ENCODE measurements at regions not wholly inside any gene's neighbourhood (a gene's known extent, or its start where the extent isn't known, plus 50 kb on each side); places are given as distances from the start of the nearest gene placed in this dataset.

- Histone ChIP-seq H3K4me3 (no peak overlapping the region), H3K27ac (replicated peaks in 1 of 4) (no peak overlapping the region), H3K36me3 (no peaks in the 10 kb centered on the region), H3K9me3 (no peaks in the 10 kb centered on the region), H3K27me3 (no peaks in the 10 kb centered on the region), H3K4me1 (no peaks in the 10 kb centered on the region)
- WGBS, result 64% methylated on average over 2 of the region's 2 CpGs
- no peak for TF ChIP-seq CTCF (IDR thresholded peaks at IDR 0.05)
- no peak for TF ChIP-seq POLR2AphosphoS5 (IDR thresholded peaks at IDR 0.05)
- TF ChIP-seq POLR2A (IDR thresholded peaks at IDR 0.05; ENCODE audit: low read depth), result no peak
- TF ChIP-seq EP300 (IDR thresholded peaks at IDR 0.05), result no peak
- intact Hi-C loops (cut with DNase I), result no loop called here
- DNase-seq (ENCODE audit: extremely low spot score), result no peak
These were observed 384.4 kb downstream of the TMEM167A start for GRCh38 chr5:82692826-82693225.

- no peak for DNase-seq (ENCODE audit: extremely low spot score)
- TF ChIP-seq POLR2A (IDR thresholded peaks at IDR 0.05; ENCODE audit: low read depth) (no peak), POLR2AphosphoS5 (IDR thresholded peaks at IDR 0.05) (no peak), EP300 (IDR thresholded peaks at IDR 0.05) (no peak), CTCF (IDR thresholded peaks at IDR 0.05) (no peak)
- Histone ChIP-seq H3K27me3 (no peaks in the 10 kb centered on the region), H3K4me1 (no peaks in the 10 kb centered on the region), H3K27ac (replicated peaks in 1 of 4) (no peak overlapping the region), H3K36me3 (no peaks in the 10 kb centered on the region), H3K4me3 (no peak overlapping the region), H3K9me3 (no peaks in the 10 kb centered on the region)
- 85% methylated on average over 2 of the region's 2 CpGs for WGBS
- intact Hi-C loops (cut with DNase I), result no loop called here
These were observed 392.5 kb downstream of the TMEM167A start for GRCh38 chr5:82684659-82685058.

GRCh38 chr5:82684165-82684564 lies 393.0 kb downstream of the TMEM167A start:
- intact Hi-C loops (cut with DNase I), result no loop called here
- DNase-seq (ENCODE audit: extremely low spot score), result no peak
- TF ChIP-seq CTCF (IDR thresholded peaks at IDR 0.05) (no peak), POLR2A (IDR thresholded peaks at IDR 0.05; ENCODE audit: low read depth) (no peak), POLR2AphosphoS5 (IDR thresholded peaks at IDR 0.05) (no peak), EP300 (IDR thresholded peaks at IDR 0.05) (no peak)
- no peaks in the 10 kb centered on the region for H3K4me1 ChIP-seq
- H3K36me3 ChIP-seq, result no peaks in the 10 kb centered on the region
- H3K4me3 ChIP-seq, result no peak overlapping the region
- 65% methylated on average over 2 of the region's 2 CpGs for WGBS
- H3K9me3 ChIP-seq, result no peaks in the 10 kb centered on the region
- H3K27ac ChIP-seq (replicated peaks in 1 of 4), result no peak overlapping the region
- H3K27me3 ChIP-seq, result no peaks in the 10 kb centered on the region

GRCh38 chr5:82679660-82680059 lies 397.5 kb downstream of the TMEM167A start:
- 75% methylated on average over 4 of the region's 4 CpGs for WGBS
- no peak for DNase-seq (ENCODE audit: extremely low spot score)
- no peaks in the 10 kb centered on the region for H3K9me3 ChIP-seq
- H3K27ac ChIP-seq (replicated peaks in 1 of 4), result no peak overlapping the region
- intact Hi-C loops (cut with DNase I), result no loop called here
- H3K36me3 ChIP-seq, result no peaks in the 10 kb centered on the region
- TF ChIP-seq POLR2A (IDR thresholded peaks at IDR 0.05; ENCODE audit: low read depth) (no peak), POLR2AphosphoS5 (IDR thresholded peaks at IDR 0.05) (no peak), EP300 (IDR thresholded peaks at IDR 0.05) (no peak), CTCF (IDR thresholded peaks at IDR 0.05) (no peak)
- no peaks in the 10 kb centered on the region for H3K27me3 ChIP-seq
- H3K4me3 ChIP-seq, result no peak overlapping the region
- H3K4me1 ChIP-seq, result no peaks in the 10 kb centered on the region

GRCh38 chr5:82676661-82677060 lies 398.5 kb upstream of the RPS23 start:
- no peak for TF ChIP-seq POLR2A (IDR thresholded peaks at IDR 0.05; ENCODE audit: low read depth)
- no peak for TF ChIP-seq EP300 (IDR thresholded peaks at IDR 0.05)
- TF ChIP-seq POLR2AphosphoS5 (IDR thresholded peaks at IDR 0.05), result no peak
- no peak for TF ChIP-seq CTCF (IDR thresholded peaks at IDR 0.05)
- no peak overlapping the region for H3K4me3 ChIP-seq
- H3K27me3 ChIP-seq, result no peaks in the 10 kb centered on the region
- WGBS, result 72% methylated on average over 4 of the region's 4 CpGs
- intact Hi-C loops (cut with DNase I), result no loop called here
- no peak for DNase-seq (ENCODE audit: extremely low spot score)
- H3K9me3 ChIP-seq, result no peaks in the 10 kb centered on the region
- no peak overlapping the region for H3K27ac ChIP-seq (replicated peaks in 1 of 4)
- H3K4me1 ChIP-seq, result no peaks in the 10 kb centered on the region
- no peaks in the 10 kb centered on the region for H3K36me3 ChIP-seq
